ENCODE measurements at regions not wholly inside any gene's neighbourhood (a gene's known extent, or its start where the extent isn't known, plus 50 kb on each side); places are given as distances from the start of the nearest gene placed in this dataset.

DNA sequence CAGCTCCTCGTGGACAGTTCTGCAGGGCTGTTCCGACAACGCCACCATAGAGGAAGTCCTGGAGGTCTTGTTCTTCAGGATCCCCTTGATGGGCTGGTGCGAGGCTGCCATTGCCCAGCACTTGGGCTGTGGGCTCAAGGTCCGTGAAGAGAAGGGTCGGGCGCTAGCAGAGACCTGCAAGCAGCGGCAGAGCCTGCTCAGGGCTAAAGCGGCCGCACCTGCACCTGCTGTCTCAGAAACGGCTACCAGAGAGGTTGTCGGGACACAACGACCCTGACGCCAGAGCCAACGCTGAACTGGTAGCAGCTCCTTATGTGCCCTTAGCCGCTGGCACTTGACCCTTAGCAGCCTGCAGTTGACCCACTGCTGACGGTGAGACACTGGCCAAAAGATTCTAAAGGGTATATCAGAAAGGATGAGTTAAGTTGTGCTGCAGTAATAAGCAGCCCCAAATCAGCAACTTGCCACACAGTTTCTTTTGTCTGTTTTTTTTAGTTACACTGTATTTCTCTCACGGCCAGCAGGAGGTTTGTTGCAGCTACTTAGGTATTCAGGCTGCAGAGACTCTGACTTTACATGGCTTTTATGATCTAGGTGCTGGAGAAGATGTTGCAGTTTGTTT is 55.5 kb upstream of the ST6GAL2 start:
- no peak for DNase-seq

DNA sequence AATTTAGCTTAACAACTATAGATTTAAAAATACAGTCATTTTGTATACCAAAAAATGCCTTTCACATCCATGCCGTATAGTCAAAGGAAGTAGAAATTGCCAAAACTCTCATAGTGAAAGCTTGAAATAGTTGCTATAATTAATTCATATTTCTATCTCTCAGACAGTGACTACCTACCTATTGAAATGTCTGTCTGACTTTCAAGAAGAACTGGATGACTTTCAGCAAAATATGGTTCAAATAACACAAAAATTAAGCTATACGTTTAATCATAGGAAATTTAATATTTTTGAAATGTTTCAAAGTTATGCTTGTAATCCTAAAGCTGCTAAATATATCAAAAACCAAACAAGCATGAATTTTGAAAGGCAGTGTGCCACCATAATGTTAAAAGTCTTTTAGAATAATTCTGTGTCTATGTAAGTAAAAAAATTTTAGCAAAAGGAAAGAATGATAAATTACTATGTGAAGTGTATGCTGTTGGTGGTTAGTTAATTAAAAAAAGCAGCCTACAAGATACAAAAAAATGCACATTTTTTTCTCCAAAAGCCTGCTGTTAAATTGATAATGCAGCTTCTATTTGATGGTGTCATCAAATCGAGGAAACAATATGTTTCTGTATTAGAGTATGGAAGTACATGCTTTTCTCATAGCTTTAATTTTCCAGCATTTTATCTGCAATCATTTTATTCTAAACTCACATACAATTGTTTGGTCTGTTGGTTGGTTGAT is 57.7 kb upstream of the ST6GAL2 start:
- no peak for DNase-seq

DNA sequence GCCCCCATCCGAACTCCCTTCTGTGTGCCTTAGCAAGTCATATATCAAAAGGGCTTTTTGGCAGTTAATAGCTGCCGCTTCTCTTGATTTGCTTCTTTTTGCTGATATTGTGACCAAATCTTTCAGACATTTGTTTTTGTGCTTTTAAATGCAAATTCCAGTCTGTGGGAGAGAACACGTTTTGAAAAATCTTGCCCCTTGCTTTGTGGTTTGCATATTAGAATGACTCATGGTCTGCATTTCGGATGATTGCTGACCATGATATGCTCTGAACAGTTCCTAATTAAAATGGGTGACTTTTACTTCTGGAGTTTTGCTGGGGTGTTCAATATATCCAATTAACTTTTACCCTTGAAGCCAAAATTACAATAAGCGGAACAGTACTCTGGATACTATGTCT is 58.2 kb upstream of the ST6GAL2 start:
- no peak for DNase-seq

DNA sequence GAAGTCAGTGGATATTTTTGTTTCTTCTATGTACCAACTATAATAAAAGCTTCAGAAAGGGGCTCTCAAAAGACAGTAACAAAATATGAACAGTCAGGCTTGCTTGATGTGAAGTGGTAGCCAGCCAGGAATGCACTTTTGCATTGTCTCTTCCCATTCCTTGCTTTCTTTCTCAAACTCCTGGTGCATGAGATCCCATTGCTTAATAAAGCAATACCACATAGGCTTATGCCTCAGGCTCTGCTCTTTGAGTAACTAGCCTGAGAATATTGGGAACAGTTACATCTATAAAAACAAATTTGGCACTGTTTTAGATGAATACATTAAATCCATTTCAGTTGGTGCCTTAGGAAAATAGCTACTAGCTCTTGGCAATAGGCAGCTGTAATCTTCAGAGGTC is 62.6 kb upstream of the ST6GAL2 start:
- DNase-seq: no peak

DNA sequence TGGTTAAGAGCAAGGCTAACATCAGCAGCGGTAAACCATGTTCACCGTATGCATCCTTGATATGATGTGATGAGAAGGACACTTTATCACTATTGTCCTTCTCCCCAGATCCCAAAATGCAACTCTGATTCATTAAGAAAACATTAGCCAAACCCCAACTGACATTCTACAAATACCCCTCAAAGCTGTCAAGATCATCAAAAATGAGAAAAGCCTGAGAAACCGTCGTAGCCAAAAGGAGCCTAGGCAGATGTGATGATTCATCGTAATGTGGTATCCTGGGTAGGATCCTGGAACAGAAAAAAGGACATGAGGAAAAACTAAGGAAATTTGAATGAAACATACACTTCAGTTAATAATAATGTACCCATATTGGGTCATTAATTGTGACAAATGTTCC is 67.3 kb upstream of the ST6GAL2 start:
- DNase-seq: no peak

DNA sequence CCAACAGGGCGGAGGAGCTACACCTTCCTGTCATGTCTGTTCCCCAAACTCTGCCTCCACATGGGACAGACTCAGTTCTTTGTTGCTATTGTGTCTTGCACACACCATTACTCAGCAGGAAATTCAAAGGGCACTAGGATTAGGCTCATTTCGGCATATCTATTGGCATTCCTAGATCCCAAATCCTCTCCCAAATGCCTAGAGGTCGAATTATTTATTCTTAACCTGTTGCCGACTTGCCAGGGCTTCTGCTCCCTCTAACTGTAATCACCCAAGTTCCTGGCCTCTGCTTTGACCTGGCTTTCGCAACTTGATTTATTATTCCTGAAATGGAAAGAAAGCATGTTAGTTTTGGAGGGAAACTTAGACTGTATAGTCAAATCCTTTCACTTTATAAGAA is 67.8 kb upstream of the ST6GAL2 start:
- DNase-seq: no peak

DNA sequence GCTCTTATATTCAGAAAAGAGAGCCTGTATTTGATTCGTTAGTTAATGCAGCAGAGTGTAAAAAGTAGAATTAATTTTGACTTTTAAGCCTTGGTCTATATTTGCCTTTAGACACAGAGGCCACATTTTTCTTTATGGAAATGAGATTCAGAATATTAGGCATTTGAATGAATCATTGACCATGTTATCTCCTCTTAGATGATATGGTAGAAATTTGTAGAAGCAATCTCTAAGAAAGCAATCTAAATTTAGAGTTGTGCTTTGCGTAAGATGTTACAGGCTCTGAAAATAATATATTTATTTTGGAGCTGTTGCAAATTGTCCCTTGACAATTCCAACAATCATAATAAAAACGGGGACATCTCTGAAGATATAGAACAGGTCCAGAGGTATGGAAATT is 68.3 kb upstream of the ST6GAL2 start:
- DNase-seq: no peak

DNA sequence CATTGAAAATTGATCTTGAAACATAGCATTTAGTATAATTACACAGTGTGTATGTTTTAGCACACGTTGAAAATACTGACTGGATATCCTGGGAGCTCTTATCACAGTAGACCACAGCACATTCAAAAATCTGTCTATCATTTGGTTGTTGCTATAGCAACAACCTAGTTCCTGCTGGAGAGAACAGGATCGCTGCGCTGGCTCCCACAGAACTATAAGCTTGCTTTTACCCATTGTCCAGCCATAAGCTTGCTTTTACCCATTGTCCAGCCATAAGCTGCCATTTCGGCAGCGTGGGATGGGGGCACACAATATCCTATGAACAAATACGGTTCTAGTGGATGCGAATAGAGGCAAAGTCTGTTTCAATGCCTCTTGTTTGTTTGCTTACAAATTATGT is 70.4 kb upstream of the ST6GAL2 start:
- DNase-seq: no peak

DNA sequence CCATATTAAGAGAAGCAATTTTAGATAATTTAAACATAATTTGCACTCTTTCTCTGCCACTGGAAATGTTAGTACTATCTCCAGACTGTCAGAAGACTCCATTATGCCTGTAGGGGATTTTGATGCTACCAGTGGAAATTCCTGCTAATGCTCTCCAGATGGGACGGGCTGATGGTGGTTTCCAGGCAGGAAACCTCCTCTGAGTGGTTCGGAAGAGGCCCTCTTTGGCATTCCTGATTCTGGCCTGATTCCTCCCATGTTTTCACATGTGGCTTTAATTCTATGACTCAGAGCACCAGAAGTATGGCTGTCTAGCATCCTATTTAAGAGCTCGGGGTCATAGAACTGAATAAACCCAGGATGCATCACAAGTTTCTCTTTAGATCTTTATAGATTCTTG is 70.9 kb upstream of the ST6GAL2 start:
- DNase-seq: no peak

DNA sequence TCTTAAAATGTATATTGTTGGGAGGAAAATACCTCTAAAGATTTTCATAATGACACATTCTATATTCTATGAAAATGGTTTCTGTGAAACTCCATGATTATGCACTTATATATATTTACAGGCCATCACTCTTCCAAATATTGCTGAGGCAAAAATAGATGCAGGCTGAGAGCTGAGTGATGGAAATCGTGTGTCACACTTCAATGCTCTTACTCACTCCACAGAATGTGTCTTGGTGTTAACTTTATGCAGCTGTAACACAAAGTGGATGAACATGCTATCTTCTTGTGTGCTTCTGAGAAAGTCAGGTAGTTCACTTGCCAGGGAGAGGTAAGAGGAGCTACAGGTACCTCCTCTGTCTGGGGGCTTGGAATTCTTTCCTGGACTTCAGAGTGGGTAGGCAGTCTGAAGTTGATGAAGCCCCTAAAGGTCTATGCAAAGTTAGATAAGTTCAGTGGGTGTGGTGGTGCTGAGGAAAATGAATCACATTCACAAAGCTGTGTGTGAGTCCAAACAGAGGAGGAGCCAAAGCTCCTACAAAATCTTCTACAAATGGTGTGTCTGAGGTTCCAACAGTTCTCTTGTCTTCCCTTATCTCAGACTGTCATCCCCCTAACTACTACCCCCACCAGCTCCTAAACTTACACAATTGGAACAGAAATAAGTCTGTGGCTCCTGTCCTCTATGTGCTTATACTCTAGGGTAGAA is 74.2 kb upstream of the ST6GAL2 start:
- no peak for DNase-seq

DNA sequence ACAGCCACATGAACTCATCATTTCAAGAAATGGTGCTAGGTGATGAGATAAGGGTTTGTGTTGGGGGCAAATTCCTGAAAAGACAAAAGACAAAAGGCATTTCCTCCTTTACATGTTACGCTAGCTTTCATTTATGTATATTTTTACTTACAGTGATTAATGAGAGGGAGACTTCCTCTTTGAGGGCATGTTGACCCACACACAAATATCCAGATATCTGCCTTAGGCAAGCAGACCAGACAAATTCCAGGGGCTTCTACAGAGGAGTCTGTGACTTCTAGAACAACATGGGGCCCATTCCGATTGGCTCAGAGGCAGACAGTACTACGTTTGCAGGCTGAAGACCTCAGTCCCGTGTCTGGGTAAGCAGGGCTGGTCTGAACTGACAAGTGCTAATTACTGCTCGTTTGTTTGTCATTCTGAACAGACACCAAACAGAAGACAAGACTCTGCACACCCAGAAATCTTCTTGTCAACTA is 74.8 kb upstream of the ST6GAL2 start:
- DNase-seq: no peak

DNA sequence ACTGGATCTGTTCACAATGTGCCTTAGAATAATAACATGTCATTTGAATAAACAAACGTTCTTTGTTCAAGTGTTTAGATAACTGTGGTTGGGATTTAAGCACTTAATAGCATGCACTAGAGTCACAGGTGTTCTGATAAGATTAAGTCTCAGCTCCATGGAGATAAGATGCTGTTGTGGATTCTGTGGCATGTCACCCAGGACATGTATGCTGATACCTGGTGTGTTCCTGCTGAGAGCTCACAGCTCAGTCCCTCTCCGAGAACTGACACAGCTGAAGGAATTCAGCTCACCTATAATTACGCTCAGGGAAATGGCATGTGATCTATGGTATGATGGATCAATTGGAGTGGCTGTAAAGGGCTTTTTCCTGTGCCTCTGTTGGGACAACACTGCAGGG is 75.4 kb upstream of the ST6GAL2 start:
- DNase-seq: no peak

DNA sequence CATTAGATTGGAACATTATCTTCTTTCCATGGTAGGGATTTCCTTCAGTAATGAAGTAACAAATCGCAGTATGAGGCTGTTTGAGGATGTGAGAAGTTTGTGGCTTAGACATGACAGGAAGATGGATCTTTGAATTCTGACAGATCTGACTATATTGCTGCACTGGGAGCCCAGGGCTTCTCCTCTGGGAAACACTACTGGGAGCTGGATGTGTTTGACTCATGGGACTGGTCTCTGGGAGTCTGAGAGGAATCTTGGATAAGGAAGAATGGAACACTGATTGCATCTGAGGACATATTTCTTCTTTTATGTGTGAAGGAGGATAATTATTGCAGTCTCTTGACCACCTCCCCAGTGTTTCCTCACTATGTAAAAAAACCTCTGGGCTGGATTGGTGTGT is 77.2 kb upstream of the ST6GAL2 start:
- no peak for DNase-seq

DNA sequence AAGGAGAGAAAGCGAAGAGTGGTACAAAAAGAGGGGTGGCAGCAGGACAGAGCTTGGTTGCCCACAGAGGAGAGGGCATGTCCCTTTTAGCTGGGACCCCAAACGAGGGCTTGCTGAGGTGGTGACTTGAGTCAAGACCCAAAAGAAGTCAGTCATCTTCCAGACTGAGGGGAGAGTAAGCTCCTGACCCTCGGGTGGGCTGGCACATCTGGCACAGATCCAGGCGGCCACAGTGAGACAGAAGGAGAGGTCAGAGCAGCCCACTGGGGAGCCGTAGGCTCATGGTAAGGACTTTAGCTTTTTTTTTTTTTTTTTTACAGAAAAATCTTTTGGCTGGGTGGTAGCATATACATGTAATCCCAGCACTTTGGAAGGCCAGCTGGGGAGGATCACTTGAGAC is 77.9 kb upstream of the ST6GAL2 start:
- no peak for DNase-seq

DNA sequence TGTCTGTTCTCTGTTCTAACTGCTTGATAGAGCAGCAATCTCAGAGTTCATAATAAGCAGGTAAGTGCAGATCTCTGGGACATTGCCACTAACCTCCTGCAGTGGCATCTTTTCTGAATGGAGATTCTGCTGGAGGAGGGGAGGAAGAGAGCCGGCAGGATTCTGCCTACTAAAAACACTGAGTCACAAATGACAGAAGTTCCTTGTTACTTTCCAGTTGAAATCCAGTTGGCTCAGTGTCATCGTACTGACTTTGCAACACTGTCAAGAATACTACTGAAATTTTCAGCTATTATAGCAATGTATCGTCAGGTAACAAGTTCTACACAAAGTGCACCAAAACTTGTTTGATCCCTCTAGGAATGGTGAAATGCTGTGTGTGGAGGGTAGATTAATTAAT is 79.6 kb upstream of the ST6GAL2 start:
- no peak for DNase-seq

DNA sequence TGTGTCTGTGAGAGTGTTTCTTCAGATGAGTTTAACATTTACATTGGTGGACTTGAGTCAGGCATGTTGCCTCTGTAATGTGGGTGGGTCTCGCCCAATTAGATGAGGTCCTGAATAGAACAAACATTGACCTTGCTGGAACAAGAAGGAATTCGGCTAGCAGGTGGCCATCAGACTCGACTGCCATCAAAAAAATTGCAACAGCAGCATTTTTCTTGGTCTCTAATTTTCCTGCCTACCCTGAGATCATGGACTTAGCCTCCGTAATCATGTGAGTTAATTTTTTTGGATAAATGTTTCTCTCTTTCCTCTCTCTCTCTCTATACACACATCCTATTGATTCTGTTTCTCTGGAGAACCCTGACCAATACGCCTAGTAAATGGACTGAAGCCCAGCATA is 83.8 kb upstream of the ST6GAL2 start:
- no peak for DNase-seq

DNA sequence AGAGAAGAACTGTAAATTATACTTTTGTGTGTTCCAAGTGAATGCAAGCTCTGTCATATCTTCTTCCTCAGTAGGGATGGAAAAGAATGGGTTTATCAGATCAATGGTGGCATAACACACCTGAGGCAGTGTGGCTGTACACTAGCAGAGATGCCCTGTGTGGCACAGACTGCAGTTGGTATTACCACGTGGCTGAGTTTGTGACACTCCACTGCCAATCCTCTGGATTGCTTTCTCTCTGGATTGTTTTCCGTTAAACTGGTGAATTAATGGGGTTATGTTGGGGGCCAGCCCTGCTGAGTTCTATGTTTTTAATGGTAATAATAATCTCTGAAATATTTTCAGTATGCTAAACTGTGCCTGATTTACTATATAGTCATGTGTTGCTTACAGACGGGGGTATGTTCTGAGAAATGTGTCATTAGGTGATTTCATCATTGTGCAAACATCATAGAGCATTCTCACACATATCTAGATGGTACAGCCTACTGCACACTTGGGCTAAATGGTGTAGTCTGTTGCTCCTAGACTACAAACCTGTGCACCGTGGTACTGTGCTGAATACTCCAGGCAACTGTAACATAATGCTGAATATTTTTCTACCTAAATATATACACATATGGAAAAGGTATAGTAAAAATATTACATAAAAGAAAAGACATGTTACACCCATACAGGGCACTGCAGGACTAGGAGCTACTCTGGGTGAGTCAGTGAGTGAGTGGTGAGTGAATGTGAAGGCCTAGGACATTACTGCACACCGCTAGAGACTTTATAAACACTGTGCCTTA is 84.7 kb upstream of the ST6GAL2 start:
- DNase-seq: no peak

DNA sequence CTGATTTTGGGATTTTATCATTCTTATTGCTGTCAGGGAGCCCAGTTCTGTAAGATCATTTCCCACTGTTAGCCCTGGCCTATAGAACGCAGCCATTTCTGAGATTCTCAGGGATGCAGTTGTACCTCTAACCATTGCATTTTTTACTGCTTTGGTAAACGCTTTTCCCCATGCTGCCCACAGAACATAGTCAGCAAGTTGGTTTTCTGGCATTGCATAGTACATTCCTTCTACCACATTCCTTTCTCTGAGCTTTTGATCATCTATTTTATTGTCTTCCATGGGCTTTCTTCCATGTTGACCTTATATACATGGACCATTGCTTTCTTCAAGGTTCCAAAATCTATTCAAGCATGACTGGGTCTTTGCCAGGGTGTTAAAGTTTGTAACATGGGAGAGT is 86.8 kb upstream of the ST6GAL2 start:
- DNase-seq: no peak

DNA sequence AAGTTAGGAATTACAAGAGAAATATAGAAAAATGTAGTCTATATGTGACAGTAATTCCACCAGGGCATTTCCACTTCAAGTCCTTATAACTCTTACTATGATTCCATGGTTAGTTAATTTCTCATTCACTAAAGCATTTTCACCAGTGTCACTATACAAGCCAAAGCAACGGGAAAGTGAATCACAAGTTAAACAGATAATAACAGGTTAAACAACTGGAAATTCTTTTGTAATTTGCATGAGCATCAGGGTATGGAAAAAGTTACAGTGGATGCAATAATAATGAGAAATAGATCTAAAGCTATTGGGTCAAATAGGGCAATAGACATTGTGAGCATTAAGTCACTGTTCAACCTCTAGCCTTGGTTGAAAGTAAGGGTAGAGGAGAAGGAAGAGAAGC is 88.9 kb upstream of the ST6GAL2 start:
- no peak for DNase-seq

DNA sequence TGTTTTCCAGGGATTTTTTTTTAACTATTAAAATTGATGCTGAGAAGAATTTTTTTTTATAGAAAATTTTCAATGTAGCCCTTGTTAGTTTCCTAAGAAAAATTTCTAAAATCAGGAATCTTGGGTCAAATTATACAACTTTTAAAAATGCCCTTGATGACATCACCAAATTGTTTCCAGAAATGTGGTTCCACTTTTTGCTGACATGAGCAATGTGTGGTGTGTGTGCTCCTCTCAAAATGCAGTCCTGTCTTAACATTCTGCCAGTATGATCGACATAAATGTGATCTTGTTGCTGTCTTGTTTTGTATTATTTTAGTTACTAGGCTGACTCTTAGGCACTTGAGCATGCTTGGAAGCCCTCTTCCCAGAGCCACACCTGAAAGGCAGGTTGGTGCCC is 89.7 kb upstream of the ST6GAL2 start:
- no peak for DNase-seq

DNA sequence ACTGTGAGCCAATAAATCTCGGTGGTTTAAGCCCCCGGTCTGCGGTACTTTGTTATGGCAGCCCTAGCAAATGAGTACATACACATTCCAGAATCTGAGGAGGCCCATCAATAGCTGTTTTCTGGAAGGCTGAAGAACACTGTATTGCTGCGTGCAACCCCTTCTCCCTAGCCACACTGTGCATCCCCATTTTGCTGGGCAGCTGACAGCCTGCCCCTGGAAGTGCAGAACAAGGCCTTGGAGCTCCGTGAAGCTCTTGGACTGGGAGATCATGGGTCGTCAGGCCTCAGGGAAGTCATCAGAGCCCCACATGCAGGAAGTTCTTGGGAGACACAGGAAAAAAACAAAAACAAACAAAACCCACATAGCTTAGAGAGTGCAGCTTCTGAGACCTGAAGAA is 90.6 kb upstream of the ST6GAL2 start:
- no peak for DNase-seq

DNA sequence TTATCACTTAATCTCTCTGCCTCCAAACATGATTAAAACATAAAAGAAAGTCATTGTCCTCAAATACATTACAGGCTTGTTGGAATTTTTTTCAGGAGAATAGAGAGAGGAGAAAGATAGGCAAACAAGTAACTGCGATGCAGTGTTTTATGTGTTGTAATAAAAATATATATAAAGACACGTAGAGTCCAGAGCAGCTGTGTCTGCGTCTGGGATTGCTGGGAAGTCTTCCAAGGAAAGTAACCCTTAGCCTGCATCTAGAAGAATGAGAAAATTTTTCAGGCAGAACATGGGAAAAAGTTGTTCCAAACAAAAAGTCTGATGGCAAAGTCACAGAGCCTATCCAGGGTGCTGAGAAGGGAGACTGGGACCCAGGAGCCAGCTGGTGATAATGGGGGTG is 91.8 kb upstream of the ST6GAL2 start:
- DNase-seq: no peak

DNA sequence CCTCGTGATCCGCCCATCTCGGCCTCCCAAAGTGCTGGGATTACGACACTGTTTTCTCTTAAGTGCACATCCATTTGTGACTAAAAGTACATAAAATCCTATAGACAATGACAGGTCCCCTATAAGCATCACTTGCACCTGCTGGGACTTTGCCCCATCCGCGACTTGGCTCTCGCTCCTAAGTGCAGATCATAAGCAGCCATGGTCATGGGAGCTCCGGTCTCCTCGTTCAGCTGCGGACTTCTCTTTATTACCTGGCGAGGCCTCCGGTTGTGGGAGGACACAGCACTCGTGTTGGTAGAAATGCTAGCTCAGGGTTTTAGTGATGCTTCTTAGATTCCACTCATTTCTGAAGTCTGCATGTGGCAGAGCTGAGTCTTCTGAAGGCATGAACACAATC is 92.7 kb upstream of the ST6GAL2 start:
- no peak for DNase-seq

DNA sequence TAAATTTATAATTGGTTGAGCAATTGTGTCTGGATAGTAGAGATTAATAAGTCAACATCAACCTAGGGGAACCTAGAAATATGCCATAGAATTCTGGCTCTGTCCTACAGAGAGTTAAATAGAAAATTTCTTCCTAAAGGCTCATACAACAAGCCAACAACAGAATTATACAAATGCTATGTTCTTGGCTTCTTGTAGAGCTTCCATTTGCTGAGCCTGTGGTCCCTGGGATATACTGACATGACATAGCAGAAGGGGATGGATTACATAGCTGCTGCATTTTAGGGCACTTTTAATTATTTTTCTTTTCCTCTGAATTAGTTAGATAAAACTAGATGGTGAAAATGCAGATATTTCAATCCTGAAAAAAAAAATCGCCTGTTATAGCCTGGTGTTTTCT is 95.5 kb upstream of the ST6GAL2 start:
- DNase-seq: no peak
